GM13976 (cell line): ENCODE measurements at regions not wholly inside any gene's neighbourhood (a gene's known extent, or its start where the extent isn't known, plus 50 kb on each side); places are given as distances from the start of the nearest gene placed in this dataset.

ENCODE experiments used
- DNase-seq: peaks from one replicate; pipeline ENCODE4 v3.0.0; 2012; ENCODE audit warnings: low spot score
- in situ Hi-C: fragments of 300-500 bp; cut with MboI; formaldehyde crosslinking; loops from one replicate; pipeline ENCODE4 v1.12.0; 2022; ENCODE audit warnings: low sequenced_read_pairs, mixed read lengths, inconsistent platforms; ENCODE audit not compliant: unreplicated experiment
- TF ChIP-seq, protein P1 (sequence below): IDR thresholded peaks from 2 replicates; pipeline ENCODE4 v1.5.1; 2012; ENCODE audit warnings: borderline replicate concordance, mild to moderate bottlenecking; ENCODE audit not compliant: insufficient read depth; ENCODE audit errors: extremely low read depth, missing control alignments, control extremely low read depth

- TF ChIP-seq, protein P1, sequence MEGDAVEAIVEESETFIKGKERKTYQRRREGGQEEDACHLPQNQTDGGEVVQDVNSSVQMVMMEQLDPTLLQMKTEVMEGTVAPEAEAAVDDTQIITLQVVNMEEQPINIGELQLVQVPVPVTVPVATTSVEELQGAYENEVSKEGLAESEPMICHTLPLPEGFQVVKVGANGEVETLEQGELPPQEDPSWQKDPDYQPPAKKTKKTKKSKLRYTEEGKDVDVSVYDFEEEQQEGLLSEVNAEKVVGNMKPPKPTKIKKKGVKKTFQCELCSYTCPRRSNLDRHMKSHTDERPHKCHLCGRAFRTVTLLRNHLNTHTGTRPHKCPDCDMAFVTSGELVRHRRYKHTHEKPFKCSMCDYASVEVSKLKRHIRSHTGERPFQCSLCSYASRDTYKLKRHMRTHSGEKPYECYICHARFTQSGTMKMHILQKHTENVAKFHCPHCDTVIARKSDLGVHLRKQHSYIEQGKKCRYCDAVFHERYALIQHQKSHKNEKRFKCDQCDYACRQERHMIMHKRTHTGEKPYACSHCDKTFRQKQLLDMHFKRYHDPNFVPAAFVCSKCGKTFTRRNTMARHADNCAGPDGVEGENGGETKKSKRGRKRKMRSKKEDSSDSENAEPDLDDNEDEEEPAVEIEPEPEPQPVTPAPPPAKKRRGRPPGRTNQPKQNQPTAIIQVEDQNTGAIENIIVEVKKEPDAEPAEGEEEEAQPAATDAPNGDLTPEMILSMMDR: no peak
- in situ Hi-C loops: no loop called here
- DNase-seq: no peak
Measured at GRCh38 chr2:8304821-8305766, 376.8 kb upstream of the ID2 start.

- in situ Hi-C loops: no loop called here
- TF ChIP-seq, protein P1: no peak
- DNase-seq: no peak
Measured at GRCh38 chr2:8306530-8307351, 375.1 kb upstream of the ID2 start.

GRCh38 chr2:8307606-8308180 lies 374.2 kb upstream of the ID2 start:
- TF ChIP-seq, protein P1: no peak
- in situ Hi-C loops: no loop called here
- no peak for DNase-seq

DNA sequence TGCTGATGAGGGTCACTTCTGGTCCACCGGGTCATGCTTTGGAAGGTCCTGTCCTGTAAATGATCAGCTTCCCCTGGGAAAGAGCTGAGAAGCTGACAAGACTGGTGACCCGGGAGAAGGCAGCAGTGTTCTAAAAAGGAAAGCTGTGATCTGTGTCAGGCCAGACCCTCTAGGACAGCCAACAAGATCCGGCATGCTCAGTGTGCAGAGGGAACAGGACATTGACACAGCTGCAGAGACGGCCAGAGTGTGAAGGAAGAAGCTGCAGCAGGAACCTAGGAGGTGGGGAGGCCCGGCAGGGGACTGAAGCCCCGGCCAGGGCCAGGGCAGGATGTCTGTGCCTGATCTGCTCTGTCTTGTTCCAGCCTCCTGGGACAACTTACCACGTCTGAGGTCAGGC lies 372.7 kb upstream of the ID2 start:
- TF ChIP-seq, protein P1: no peak
- in situ Hi-C loops: no loop called here
- DNase-seq: no peak

- in situ Hi-C loops: no loop called here
- TF ChIP-seq, protein P1: no peak
- DNase-seq: no peak
Measured at GRCh38 chr2:8310557-8311455, 371.1 kb upstream of the ID2 start.
